NB4 (cell line): ENCODE measurements at regions not wholly inside any gene's neighbourhood (a gene's known extent, or its start where the extent isn't known, plus 50 kb on each side); places are given as distances from the start of the nearest gene placed in this dataset.

Source experiments
- DNase-seq: peaks from one replicate; pipeline ENCODE4 v3.0.0; 2010; ENCODE audit warnings: low read depth
- H3K4me3 ChIP-seq: one replicate; pipeline ENCODE4 v1.5.1; 2011; ENCODE audit warnings: mild to moderate bottlenecking, low read depth, low read length, moderate library complexity
- CTCF ChIP-seq: IDR thresholded peaks from one replicate; pipeline ENCODE4 v1.5.1; 2012; ENCODE audit warnings: low read depth, low read length
- MAX ChIP-seq: IDR thresholded peaks from 2 replicates; pipeline ENCODE4 v1.6.1; 2011; ENCODE audit warnings: low read depth, low read length
- MYC ChIP-seq: IDR thresholded peaks from 2 replicates; pipeline ENCODE4 v1.6.1; 2011; ENCODE audit warnings: low read depth, low read length
- POLR2A ChIP-seq: IDR thresholded peaks from 2 replicates; pipeline ENCODE4 v1.6.1; 2011; ENCODE audit warnings: mild to moderate bottlenecking; ENCODE audit not compliant: insufficient read length; ENCODE audit errors: extremely low read depth

- H3K4me3 ChIP-seq = no peak overlapping the region
- TF ChIP-seq CTCF (no peak), MYC (no peak), MAX (no peak), POLR2A (no peak)
- DNase-seq = no peak
Measured at GRCh38 chr16:51779240-51779639, 628.2 kb upstream of the SALL1 start.

- no peak for TF ChIP-seq CTCF
- TF ChIP-seq MAX = no peak
- no peak for TF ChIP-seq MYC
- TF ChIP-seq POLR2A = no peak
- no peak for DNase-seq
- H3K4me3 ChIP-seq = no peak overlapping the region
Measured at GRCh38 chr16:51773071-51773890, 622.2 kb upstream of the SALL1 start.

GRCh38 chr16:51766739-51767138 is 615.7 kb upstream of the SALL1 start:
- DNase-seq = peak; percentile 2
- TF ChIP-seq MYC (no peak), MAX (no peak), POLR2A (no peak), CTCF (no peak)
- H3K4me3 ChIP-seq = no peak overlapping the region

- TF ChIP-seq MAX = no peak
- no peak for TF ChIP-seq CTCF
- TF ChIP-seq MYC = no peak
- TF ChIP-seq POLR2A = no peak
- DNase-seq = no peak
- H3K4me3 ChIP-seq = no peak overlapping the region
Measured at GRCh38 chr16:51763072-51763661, 612.1 kb upstream of the SALL1 start.

GRCh38 chr16:51762081-51762996 is 611.3 kb upstream of the SALL1 start:
- peak; percentile 72 for DNase-seq
- TF ChIP-seq MYC (peak; percentile 55), POLR2A (no peak), MAX (peak; percentile 38; the same call in 1 of the 2 replicates), CTCF (peak; percentile 90)
- no peak overlapping the region for H3K4me3 ChIP-seq
